MG63 (cell line): ENCODE measurements at regions not wholly inside any gene's neighbourhood (a gene's known extent, or its start where the extent isn't known, plus 50 kb on each side); places are given as distances from the start of the nearest gene placed in this dataset.

Experiments
- DNase-seq: peaks from one replicate; pipeline ENCODE4 v3.0.0-alpha.2; 2020
- H3K27me3 ChIP-seq: fragments of 250-450 bp; sonication (Bioruptor Pico); 2 replicates; pipeline ENCODE4 v1.5.1; 2020; ENCODE audit warnings: mild to moderate bottlenecking, moderate library complexity
- H3K36me3 ChIP-seq: fragments of 250-450 bp; sonication (Bioruptor Pico); 2 replicates; pipeline ENCODE4 v1.5.1; 2020; ENCODE audit warnings: mild to moderate bottlenecking, moderate library complexity
- H3K4me3 ChIP-seq: fragments of 250-450 bp; sonication (Bioruptor Pico); 2 replicates; pipeline ENCODE4 v1.5.1; 2020; ENCODE audit warnings: mild to moderate bottlenecking, moderate library complexity
- H3K9me3 ChIP-seq: fragments of 250-450 bp; sonication (Bioruptor Pico); 2 replicates; pipeline ENCODE4 v1.5.1; 2020; ENCODE audit warnings: mild to moderate bottlenecking, moderate library complexity

DNA sequence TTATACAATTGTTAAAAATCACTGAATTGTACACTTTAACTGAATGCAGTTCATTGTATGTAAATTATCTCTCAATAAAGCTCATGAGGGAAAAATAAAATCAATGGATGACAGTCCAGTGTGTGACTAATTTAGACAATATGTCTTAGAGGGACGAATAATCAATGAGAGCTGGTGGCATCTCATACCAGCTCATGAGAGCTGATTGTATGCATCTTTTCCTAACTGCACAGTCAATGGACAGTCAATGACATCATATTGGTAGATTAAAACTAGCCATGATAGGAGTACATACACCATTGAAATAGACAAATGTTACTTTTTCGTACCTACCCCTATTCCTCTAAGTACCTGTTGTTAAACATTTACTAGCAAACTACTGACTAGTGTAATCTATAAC, 946.1 kb downstream of the SQOR start:
- Histone ChIP-seq H3K36me3 (no peaks in the 10 kb centered on the region), H3K27me3 (no peaks in the 10 kb centered on the region), H3K4me3 (no peak overlapping the region), H3K9me3 (no peaks in the 10 kb centered on the region)
- no peak for DNase-seq

DNA sequence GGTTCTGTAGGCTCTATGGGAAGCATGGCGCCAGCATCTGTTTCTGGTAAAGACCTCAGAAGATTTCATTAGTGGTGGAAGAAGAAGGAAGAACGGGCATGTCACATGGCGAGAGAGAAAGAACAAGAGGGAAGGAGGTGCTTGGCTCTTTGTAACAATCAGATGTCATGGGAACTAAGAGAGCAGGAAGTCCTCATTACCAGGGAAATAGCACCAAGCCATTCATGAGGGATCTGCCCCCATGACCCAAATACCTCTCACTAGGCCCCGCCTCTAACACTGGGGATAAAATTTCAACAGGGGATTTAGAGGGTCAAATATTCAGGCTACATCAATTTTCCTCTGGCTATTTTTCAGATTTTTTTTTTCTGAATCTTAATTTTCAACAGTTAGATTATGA, 954.3 kb downstream of the SQOR start:
- Histone ChIP-seq H3K9me3 (no peaks in the 10 kb centered on the region), H3K4me3 (no peak overlapping the region), H3K36me3 (no peaks in the 10 kb centered on the region), H3K27me3 (peaks cover 2% of the 10 kb centered on the region; the same call in 1 of the 2 replicates)
- DNase-seq = no peak

DNA sequence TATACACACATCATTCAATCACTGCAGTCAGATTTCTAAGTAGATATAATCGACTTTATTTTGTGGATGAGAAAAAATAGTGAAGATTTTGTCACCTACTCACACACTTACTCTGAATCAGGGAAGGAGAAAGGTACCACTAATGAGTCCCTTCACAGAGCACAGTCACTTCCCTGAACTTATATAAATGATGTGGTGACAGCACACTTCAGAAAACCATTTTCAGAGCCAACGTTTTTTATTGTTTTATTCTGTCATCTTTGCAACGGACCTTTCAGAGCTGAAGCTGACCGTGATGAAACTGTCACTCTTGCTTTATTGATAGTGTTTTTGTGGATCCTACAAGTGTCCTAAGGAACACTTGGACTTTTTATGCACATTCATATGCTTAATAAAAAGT, 956.6 kb downstream of the SQOR start:
- no peak for DNase-seq
- peaks cover under 1% of the 10 kb centered on the region; the same call in 1 of the 2 replicates for H3K27me3 ChIP-seq
- H3K36me3 ChIP-seq = no peaks in the 10 kb centered on the region

DNA sequence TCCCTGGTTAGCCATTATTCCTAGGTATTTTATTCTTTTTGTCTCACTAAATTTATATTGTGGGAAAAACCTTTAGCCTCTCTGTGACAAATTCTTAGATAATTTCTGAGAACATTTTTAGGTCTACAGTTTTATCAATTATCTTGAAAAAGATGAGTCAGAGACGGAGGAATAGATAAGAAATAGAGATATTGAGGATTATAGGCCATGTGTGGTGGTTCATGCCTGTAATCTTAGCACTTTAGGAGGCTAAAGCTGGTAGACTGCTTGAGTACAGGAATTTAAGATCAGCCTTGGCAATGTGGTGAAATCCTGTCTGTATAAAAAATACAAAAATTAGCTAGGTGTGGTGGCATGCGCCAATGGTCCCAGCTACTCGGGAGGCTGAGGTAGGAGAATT, 960.2 kb downstream of the SQOR start:
- Histone ChIP-seq H3K4me3 (no peak overlapping the region), H3K9me3 (no peaks in the 10 kb centered on the region), H3K27me3 (no peaks in the 10 kb centered on the region), H3K36me3 (no peaks in the 10 kb centered on the region)
- DNase-seq = no peak

More for the DNA sequence above, 956.6 kb downstream of the SQOR start:
- H3K4me3 ChIP-seq = no peak overlapping the region
- no peaks in the 10 kb centered on the region for H3K9me3 ChIP-seq

DNA sequence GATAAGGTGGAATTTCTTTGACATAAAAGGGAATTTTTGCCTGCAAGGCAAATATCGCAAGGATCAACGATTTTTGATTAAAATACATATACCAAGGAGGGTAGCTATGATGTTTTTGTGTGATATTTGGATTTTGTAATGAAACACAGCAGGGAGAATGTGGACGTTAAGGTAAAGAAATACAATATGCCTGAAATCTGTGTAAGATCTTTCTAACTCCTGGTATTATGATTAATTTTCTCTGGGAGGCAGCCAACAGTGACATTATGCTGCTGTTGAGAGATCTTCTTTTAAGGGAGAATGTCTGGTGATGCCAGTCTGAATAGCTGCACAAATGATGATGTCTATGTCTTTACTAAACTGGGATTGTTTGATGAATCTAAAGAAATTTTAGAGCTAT, 972.2 kb downstream of the SQOR start:
- no peak for DNase-seq
- no peaks in the 10 kb centered on the region for H3K36me3 ChIP-seq
- no peaks in the 10 kb centered on the region for H3K27me3 ChIP-seq
- H3K9me3 ChIP-seq = no peaks in the 10 kb centered on the region
- H3K4me3 ChIP-seq = no peak overlapping the region

DNA sequence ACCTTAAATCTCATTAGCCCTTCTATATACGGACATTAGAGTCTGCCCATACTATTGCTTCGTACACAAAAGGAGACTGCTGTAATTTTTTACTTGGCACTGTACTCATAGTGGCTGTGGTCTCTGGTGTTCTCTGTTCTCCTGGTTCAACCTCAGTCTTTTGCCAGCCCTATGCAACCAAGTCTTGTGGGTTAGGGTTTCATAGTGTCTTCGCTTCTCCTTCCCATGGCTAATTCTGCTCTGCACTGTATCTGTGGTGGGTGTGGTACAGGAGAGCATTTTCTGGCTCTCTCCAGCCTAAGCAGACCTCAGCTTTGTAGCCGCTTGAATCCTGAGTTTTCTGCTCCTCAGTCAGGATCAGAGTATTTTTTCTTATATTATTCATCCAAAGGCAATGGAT, 981.2 kb downstream of the SQOR start:
- Histone ChIP-seq H3K4me3 (no peak overlapping the region), H3K27me3 (no peaks in the 10 kb centered on the region), H3K9me3 (no peaks in the 10 kb centered on the region), H3K36me3 (no peaks in the 10 kb centered on the region)
- no peak for DNase-seq

DNA sequence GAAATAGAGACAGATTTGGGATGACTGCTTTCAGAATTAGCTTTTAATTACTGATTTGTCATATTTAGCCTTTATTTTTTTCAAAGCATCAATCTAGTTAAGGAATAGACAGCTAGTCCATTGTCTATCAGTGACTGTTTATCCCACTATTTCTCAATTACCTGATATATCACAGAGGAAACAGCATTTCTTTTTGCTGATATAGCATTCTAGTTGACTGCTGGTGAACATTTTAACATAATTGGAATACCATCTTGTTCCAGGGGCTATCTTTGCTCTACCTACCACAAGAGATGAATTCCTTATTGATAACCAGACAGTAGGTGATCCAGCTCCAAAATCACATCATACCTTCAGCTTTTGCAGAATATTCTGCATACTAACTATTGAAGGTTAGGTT, 982.7 kb downstream of the SQOR start:
- no peaks in the 10 kb centered on the region for H3K27me3 ChIP-seq
- no peaks in the 10 kb centered on the region for H3K36me3 ChIP-seq
- no peak overlapping the region for H3K4me3 ChIP-seq
- DNase-seq = no peak
- H3K9me3 ChIP-seq = no peaks in the 10 kb centered on the region

DNA sequence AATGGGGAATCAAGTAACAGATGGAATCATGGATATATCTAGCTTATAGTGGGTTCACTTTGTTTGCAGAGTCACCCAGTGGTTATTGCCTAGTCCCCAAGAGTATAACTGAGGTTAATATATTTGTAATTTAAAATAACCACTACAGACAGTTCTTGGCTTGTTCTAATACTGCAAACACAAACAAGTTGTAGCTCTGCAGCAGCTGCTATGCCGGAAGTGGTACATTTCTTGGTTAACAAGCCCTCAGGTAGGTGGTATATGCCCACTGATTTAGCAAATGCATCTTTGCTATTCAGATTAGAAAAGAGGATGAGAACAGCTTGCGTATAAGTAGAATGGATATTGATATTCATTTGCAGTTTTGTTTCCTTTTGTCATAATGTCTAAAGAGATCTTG, 984.2 kb downstream of the SQOR start:
- DNase-seq = no peak
- Histone ChIP-seq H3K4me3 (no peak overlapping the region), H3K36me3 (no peaks in the 10 kb centered on the region), H3K27me3 (no peaks in the 10 kb centered on the region), H3K9me3 (no peaks in the 10 kb centered on the region)

DNA sequence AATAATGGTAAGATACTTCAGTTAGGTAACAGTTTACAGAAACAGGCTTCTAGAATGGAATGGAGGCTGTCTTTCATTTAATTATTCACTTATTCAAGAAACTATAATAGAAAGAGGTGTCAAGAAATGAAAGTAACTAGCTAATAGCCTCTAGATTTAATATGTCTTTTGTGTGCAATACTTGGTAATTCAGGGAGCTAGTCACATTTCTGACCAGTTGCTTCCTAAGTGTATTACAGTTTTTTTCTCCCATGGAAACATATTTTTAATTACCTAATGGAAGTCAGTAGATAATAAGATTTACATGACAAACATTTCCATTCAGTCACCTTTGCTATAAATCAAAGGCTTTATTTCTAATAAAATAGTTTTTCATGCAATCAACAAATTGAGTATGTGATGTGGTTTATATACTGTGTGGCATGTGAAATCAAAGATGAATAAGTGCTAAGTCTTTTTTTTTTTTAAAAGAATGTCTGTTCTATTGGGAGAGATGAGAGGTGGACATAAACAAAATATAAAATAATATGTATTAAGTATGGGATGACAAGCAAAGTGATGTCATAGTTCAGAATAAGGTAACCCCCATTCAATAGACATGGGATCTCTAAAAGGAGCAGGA, 985.7 kb downstream of the SQOR start:
- Histone ChIP-seq H3K36me3 (no peaks in the 10 kb centered on the region), H3K4me3 (no peak overlapping the region), H3K9me3 (no peaks in the 10 kb centered on the region), H3K27me3 (no peaks in the 10 kb centered on the region)
- no peak for DNase-seq

DNA sequence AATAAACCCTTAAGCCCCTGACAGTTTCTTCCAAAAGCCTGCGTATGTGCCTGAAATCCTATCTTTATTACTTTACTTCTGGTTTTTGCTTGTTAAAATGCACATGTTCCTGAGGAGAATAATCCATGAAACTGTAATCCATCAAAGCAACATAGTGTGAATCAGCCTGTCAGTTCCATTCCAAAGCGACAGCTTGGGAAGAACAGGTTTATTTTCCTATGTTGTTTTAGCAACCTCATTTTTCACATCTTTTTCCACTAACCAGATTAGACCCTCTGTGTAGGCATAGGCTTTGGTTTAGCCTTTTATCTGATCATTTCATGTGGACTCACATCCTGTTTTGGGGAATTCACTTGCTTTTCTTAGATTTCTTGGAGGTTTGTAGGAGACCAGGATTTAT, 988.0 kb downstream of the SQOR start:
- H3K36me3 ChIP-seq = no peaks in the 10 kb centered on the region

DNA sequence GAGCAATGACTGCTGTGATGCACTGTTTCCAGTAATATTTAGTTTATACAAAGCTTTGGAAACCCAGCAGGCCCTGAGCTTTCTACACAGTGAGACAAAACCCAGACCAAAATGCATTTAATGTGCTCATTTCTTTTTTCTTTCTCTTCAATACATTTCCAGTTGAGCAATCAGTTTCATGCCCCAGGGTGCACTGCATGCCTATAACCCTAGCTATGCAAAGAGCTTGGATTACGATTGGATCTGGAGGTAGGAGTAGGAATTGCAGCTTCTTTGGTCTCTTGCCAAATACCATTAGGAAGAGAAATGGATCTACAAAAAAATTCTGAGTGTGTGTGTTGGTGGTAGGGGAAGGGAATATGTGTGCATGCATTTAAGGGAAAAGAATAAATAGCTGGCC, 1001.4 kb downstream of the SQOR start:
- H3K9me3 ChIP-seq = no peaks in the 10 kb centered on the region
- no peaks in the 10 kb centered on the region for H3K27me3 ChIP-seq
- no peaks in the 10 kb centered on the region for H3K36me3 ChIP-seq
- H3K4me3 ChIP-seq = no peak overlapping the region
- no peak for DNase-seq

More for the DNA sequence above, 988.0 kb downstream of the SQOR start:
- Histone ChIP-seq H3K27me3 (no peaks in the 10 kb centered on the region), H3K9me3 (no peaks in the 10 kb centered on the region), H3K4me3 (no peak overlapping the region)
- DNase-seq = no peak

DNA sequence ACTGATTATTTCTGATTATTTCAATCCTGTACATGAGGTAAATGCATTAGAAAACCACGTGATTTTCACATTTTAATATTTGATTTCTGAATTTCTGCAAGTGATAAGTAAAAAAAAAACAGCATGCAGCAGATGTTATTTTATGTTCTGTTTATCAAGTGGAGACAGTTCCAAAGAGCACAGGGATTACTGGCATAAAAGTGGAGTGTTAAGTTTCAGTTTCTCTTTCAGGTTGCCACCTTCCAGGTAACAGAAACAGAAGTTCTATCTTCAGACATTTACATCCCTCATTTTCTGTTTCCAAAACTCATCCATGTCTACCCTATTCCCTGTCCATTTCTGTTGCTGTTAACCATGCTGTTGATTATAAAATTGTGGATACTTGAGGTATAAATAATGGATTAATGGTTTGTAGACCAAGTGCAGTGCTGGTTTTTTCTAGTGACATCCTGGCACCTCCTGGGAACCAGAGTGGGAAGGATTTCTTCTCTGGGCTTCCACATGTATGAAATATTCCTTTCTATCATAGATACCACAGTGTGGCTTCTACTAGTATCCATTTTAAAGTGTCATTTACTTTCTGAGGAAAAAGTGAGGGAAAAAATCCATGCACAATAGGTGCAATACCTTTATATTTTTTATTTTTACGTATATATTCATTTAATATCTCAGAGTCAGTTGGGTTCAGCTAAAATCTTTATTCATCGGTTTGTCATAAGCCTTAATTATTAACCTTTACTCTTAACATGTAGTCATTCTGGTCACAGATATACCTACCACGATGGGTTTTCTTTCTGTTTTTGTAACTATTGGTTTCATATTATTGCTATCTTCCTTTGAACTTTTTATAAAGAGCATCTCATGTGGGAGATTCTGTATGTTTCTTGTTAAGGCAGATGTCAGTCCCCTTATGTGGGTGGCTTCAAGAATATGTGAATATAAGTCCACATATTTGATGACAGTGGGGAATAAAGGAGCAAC, 1010.0 kb downstream of the SQOR start:
- H3K27me3 ChIP-seq = no peaks in the 10 kb centered on the region; the same call in 1 of the 2 replicates
- DNase-seq = no peak
- H3K4me3 ChIP-seq = no peak overlapping the region
- no peaks in the 10 kb centered on the region for H3K9me3 ChIP-seq
- no peaks in the 10 kb centered on the region for H3K36me3 ChIP-seq

DNA sequence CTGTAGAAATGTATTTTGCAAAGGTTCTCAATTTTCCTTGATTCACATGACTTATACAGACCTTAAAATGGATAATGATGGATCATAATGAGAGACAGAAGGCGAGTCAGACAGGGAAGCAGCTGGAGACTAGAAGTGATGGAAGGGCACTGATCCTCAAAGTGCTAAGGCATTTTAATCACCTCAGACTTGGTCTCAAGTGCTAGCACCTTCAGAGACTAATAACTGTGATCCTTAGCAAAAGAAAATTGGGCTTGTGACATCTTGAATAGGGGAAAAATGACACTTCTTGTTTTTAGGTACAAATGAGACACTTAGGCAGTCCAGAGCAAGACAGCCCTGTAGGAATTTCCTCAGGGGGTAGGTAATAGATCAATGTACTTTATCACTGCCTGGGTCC, 1011.7 kb downstream of the SQOR start:
- no peaks in the 10 kb centered on the region for H3K9me3 ChIP-seq
- H3K27me3 ChIP-seq = no peaks in the 10 kb centered on the region; the same call in 1 of the 2 replicates

DNA sequence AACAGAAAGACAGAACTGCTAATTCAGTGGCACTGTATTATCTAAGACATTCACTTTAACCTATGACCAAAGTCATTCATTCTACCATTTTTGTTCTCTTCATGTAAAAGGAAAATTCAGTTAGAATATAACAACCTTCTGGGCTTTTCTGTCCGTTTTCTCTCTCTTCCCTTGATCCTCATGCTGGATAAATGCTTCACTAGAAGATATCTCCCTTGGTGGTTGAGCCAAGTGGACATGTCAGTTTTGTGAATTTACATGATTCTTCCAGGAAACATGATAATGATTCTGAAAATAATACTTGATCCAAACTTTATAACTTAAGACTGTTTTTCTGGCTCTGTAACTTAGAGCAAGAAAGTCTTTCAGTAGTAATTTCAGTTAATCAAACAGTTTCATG, 1012.2 kb downstream of the SQOR start:
- DNase-seq = no peak
- Histone ChIP-seq H3K27me3 (no peaks in the 10 kb centered on the region; the same call in 1 of the 2 replicates), H3K36me3 (no peaks in the 10 kb centered on the region), H3K9me3 (no peaks in the 10 kb centered on the region), H3K4me3 (no peak overlapping the region)

More for the DNA sequence above, 1011.7 kb downstream of the SQOR start:
- Histone ChIP-seq H3K4me3 (no peak overlapping the region), H3K36me3 (no peaks in the 10 kb centered on the region)
- no peak for DNase-seq

DNA sequence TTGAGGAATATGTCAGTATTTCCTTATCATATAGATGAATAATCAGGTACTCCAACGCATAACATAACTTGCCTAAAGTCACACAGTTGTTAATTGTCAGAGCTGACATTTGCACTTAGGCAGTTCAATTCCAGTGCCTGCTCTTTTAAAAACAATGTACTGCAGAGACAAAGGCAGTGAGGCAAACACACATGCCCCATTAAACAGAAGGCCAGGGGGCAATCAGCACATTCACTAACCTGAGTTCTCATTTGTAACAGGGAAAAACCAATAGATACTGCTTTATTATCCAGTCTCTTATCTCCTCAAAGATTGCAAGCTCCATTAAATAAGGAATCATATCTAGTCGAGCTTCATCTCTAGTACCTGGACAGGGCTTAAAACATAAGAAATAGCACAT, 1017.4 kb downstream of the SQOR start:
- no peak for DNase-seq
- Histone ChIP-seq H3K27me3 (no peaks in the 10 kb centered on the region), H3K4me3 (no peak overlapping the region), H3K9me3 (no peaks in the 10 kb centered on the region), H3K36me3 (no peaks in the 10 kb centered on the region)

DNA sequence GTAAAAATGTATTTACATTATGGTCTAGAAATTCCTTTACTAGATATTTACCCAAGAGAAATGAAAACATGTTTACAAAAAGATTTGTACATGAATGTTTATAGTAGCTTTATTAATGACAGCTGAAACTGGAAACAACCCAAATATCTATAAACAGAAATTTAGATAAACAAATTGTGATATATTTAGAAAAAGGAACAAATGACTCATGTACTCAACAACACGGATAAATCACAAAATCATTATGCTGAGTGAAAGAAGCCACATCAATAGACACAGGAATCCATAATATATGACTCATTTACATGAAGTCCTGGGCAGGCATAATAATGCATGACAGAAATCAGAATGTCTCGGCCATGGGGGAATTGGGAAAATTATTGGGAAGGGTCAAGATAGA, 1020.2 kb downstream of the SQOR start:
- H3K9me3 ChIP-seq = no peaks in the 10 kb centered on the region
- H3K27me3 ChIP-seq = no peaks in the 10 kb centered on the region
- H3K4me3 ChIP-seq = no peak overlapping the region
- no peak for DNase-seq
- no peaks in the 10 kb centered on the region for H3K36me3 ChIP-seq

DNA sequence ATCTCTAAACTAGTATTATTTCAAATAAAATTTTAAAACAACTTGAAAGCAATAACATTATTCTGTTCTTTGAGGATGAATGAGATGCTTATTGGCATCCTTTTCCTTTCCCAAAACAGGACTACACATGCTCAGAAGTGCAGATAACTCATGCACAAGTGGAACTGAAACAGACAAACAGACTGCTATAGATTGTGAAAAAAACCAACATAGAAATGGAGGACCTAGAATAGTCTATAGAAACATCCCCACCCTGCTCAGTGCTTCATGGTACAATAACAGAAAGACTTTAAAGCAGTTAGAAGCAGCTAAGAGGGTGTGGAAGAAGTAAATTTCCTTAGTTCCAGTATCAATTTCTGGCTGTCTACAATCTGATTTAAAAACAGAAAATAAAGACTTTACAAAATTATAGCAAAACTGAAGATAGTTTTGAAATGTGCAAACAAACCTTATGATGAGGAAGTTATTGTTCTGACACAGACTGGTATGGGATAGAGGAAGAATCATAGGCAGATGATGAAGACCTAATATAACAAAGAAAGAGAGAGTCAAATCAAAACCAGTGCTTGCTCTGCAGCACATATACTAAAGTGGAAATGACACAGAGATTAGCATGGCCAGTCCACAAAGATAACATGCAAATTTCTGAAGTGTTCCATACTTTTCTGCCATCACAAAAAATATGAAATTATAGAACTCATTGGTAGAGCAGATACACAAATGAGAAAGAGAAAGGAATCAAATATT, 1025.4 kb downstream of the SQOR start:
- Histone ChIP-seq H3K9me3 (no peaks in the 10 kb centered on the region), H3K27me3 (no peaks in the 10 kb centered on the region; the same call in 1 of the 2 replicates), H3K36me3 (no peaks in the 10 kb centered on the region), H3K4me3 (no peak overlapping the region)
- DNase-seq = no peak
